Erythroblast (primary cell): ENCODE measurements at regions not wholly inside any gene's neighbourhood (a gene's known extent, or its start where the extent isn't known, plus 50 kb on each side); places are given as distances from the start of the nearest gene placed in this dataset.

ENCODE experiments used
- GATA1 ChIP-seq: IDR thresholded peaks from 2 replicates; pipeline ENCODE4 v1.6.1; 2011; ENCODE audit warnings: low read depth, mild to moderate bottlenecking, control low read depth, low read length, moderate library complexity
- POLR2A ChIP-seq: IDR thresholded peaks from 2 replicates; pipeline ENCODE4 v1.6.1; 2011; ENCODE audit warnings: mild to moderate bottlenecking, low read length

DNA sequence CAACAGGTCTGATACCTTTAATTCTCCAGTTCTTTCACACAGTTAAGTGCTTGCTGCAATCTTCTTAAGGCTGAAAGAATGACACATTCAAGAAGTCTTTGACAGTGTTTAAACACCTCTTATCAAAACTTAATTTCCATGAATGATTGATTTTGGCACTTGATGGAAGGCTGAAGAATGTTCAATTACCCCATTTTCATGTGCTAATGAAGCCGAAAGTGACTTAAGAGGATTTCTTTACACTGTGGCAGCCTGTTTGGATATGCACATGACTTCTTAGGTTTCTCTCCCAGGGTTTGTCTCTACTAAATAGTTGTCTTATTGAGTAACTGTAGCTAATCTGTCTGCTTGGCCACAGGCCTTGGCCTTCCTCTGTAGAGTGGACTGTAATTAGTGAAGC, 81.1 kb upstream of the PRDM1 start:
- TF ChIP-seq POLR2A (no peak), GATA1 (no peak)
